SK-N-SH treated with all-trans-retinoic acid at 6 μM for 48 hours (cell line): ENCODE measurements at regions not wholly inside any gene's neighbourhood (a gene's known extent, or its start where the extent isn't known, plus 50 kb on each side); places are given as distances from the start of the nearest gene placed in this dataset.

Experiments used
- BACH2 ChIP-seq: fragments of 250-450 bp; sonication (Bioruptor Pico); IDR thresholded peaks from 2 replicates; pipeline ENCODE4 v1.9.0; 2021; ENCODE audit warnings: mild to moderate bottlenecking, borderline replicate concordance
- SNAI2 ChIP-seq: fragments of 250-450 bp; sonication (Bioruptor Pico); IDR thresholded peaks from 2 replicates; pipeline ENCODE4 v1.5.0; 2020; ENCODE audit warnings: mild to moderate bottlenecking, moderate library complexity
- TOX ChIP-seq: fragments of 250-450 bp; sonication (Bioruptor Pico); IDR thresholded peaks from 2 replicates; pipeline ENCODE4 v1.8.0; 2021; ENCODE audit warnings: mild to moderate bottlenecking, moderate library complexity, borderline replicate concordance
- ZFP30 ChIP-seq: fragments of 450-650 bp; formaldehyde crosslinking; IDR thresholded peaks from 2 replicates; pipeline ENCODE4 v1.5.0; 2022; ENCODE audit warnings: mild to moderate bottlenecking, moderate library complexity

GRCh38 chr4:128608006-128608405, 201.5 kb upstream of the JADE1 start:
- no peak for TF ChIP-seq BACH2 (CRISPR knock-in tag)
- no peak for TF ChIP-seq TOX (CRISPR knock-in tag)
- TF ChIP-seq ZFP30, result no peak
- no peak for TF ChIP-seq SNAI2 (CRISPR knock-in tag)
